HG02623 (cell line): ENCODE measurements at regions not wholly inside any gene's neighbourhood (a gene's known extent, or its start where the extent isn't known, plus 50 kb on each side); places are given as distances from the start of the nearest gene placed in this dataset.
"Not testable (repeated sequence)": the region's sequence is repeated elsewhere in the genome, so short reads cannot be mapped to it uniquely, and the experiment has no call there.

ENCODE experiments used
- ATAC-seq: cut with Tn5 transposase; IDR thresholded peaks from one replicate; pipeline ENCODE4 v1.9.1; 2021; ENCODE audit warnings: moderate library complexity; ENCODE audit not compliant: unreplicated experiment

- ATAC-seq = no peak
These were observed 446.3 kb upstream of the SLC35B3 start for GRCh38 chr6:8881663-8882062.

DNA sequence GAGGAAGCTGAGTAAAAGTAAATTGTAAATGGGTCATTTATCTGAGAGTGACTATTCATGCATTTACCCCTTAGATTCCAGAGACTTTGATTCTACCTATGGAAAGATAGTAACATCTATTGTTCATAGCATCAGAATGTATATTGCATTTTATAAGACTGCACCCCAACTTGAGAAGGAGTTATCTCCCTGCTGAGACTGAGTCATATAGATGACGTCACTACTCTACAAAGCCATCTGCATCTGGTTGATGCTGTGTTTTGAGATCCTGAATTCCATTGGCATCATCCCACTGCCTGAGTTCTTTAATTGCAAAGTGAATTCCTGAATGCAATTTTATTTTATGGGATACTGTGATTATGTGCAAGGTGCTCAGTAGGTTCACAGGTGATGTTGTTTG lies 444.0 kb upstream of the SLC35B3 start:
- no peak for ATAC-seq

- no peak for ATAC-seq
These were observed 440.6 kb upstream of the SLC35B3 start for GRCh38 chr6:8875986-8876385.

- no peak for ATAC-seq
These were observed 437.2 kb upstream of the SLC35B3 start for GRCh38 chr6:8872589-8872988.

- ATAC-seq = no peak
These were observed 430.1 kb upstream of the SLC35B3 start for GRCh38 chr6:8865451-8865850.

DNA sequence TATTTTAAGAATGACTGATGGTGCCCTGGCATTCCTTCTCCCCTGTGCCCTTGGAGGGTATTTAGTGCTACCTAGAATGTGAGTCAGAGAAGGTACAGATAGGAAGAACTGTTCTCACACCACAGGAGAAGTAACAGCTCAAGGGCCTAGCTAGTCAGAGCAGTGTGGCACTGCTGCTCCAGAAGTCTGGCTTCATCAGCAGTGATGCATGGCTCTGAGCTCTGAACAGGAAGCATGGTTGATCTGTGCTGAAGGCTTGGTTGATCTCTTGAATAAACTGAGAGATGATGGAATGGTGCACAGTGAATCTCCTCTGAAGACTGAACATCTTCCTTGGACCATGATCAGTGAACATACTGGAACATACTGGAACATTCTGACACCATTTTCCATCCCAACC lies 425.3 kb upstream of the SLC35B3 start:
- no peak for ATAC-seq

DNA sequence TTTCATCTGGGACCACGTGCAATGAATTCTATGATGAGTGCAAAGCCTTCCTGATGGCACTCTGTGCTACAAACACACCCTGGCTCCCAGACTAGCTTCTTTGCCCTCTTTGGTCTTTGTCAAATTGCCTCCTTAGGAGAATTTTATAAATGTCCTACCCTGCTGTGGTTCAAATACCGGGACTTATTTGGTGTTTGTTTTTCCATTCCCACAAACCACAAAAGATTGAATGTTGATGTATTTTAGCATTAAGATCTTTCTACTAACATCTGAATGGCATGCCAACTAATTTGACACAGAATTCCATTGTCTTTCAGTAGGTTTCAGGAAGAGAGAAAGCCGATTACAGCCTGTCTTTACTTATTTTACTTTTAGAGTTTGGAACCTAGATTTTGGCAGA lies 424.2 kb upstream of the SLC35B3 start:
- no peak for ATAC-seq

DNA sequence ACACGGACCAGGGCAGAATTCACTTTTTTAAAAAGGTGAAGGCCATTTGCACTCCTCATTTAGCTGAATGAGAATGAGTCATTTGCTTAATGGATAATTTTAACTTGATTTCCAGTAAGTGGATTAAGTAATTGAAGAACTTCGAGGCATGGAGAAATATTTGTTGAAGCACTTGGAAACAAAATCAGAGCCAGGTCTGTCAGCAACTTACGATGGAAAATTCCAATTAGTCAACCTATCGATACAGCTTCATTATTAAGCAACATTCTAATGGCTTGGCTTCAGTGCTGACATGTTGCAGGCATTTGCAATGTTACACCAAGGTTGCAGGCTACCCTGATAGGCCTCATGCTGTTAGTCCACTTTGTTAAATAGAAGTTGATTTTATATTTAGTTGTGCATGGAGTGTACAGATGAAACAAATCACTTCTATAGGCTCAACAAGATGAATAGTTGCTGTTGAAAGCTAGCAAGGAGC lies 423.5 kb upstream of the SLC35B3 start:
- no peak for ATAC-seq

- no peak for ATAC-seq
These were observed 421.8 kb upstream of the SLC35B3 start for GRCh38 chr6:8857160-8857559.

- no peak for ATAC-seq
These were observed 420.1 kb upstream of the SLC35B3 start for GRCh38 chr6:8855411-8855810.

DNA sequence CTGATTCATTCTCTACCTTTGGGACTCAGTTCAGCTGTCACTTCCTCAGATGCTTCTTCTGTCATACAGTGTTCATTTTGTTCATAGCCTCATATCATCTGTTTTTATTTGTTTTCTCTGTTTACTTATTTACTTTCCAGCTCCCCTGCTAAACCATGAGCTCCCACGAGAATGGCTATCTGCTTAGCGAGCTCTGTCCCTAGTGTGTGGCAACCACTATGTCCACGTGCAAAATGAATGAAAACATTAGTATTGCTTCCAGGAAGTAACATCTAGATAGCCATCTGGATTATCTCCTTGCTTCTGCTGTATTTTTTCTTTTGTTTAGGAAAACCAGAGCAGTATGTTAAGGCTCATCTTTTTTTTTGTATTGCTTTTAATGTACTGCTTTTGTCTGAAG lies 417.0 kb upstream of the SLC35B3 start:
- no peak for ATAC-seq

- not testable (repeated sequence) for ATAC-seq
These were observed 411.3 kb upstream of the SLC35B3 start for GRCh38 chr6:8846680-8847079.

GRCh38 chr6:8845690-8846089 lies 410.3 kb upstream of the SLC35B3 start:
- ATAC-seq = no peak

DNA sequence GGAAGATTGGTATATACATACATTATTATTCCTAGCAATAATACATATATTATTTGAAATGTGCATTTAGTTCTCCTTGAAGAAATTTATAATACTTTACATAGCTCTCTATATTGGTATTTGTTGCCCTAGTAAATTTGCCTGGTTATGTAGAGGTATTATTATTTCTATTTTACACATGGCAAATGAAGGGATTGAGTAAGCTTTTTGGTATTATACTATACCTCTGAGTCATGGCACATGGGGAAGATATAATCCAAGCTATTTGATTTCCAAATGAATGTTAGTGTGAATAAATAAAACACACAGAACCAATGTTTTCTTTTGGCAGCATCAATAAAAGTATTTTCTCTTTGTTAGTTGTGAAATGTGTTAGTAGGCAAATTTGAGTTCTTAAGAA lies 409.6 kb upstream of the SLC35B3 start:
- ATAC-seq = no peak

- no peak for ATAC-seq
These were observed 404.3 kb upstream of the SLC35B3 start for GRCh38 chr6:8839626-8840025.

GRCh38 chr6:8837343-8837742 lies 402.0 kb upstream of the SLC35B3 start:
- ATAC-seq = no peak

DNA sequence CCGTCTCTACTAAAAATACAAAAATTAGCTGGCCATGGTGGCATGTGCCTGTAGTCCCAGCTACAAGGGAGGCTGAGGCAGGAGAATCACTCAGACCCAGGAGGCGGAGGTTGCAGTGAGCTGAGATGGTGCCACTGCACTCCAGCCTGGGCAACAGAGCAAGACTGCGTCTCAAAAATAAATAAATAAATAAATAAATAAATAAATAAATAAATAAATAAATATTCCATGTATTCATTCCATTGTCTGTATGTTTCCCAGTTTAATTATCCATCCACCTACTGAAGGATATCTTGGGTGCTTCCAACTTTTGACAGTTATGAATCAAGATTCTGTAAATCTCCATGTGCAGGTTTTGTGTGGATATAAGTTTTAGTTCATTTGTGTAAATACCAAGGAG lies 397.4 kb upstream of the SLC35B3 start:
- ATAC-seq = not testable (repeated sequence)

GRCh38 chr6:8831366-8832152 lies 396.2 kb upstream of the SLC35B3 start:
- ATAC-seq = no peak

- no peak for ATAC-seq
These were observed 395.4 kb upstream of the SLC35B3 start for GRCh38 chr6:8830794-8831193.

- ATAC-seq = no peak
These were observed 394.5 kb upstream of the SLC35B3 start for GRCh38 chr6:8829796-8830195.

DNA sequence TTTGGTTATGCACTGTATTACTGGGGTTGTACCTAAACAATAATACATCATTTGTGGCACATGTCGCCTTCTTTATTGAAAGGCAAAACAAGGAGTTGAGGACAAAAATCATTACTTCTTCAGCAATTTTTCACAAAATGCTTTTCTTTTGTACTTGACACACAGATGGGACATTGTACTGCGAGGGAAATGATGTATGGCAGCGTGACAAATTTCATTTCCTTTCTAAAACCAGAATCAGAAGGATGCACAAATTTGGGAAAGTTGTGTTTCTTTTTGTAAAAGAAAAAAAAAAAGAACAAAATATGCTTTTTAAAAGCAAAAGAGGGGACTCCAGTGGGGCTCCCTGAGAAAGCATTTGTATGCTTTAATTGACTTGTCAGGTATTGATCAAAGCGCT lies 394.0 kb upstream of the SLC35B3 start:
- ATAC-seq = no peak

GRCh38 chr6:8828376-8828775 lies 393.0 kb upstream of the SLC35B3 start:
- no peak for ATAC-seq

DNA sequence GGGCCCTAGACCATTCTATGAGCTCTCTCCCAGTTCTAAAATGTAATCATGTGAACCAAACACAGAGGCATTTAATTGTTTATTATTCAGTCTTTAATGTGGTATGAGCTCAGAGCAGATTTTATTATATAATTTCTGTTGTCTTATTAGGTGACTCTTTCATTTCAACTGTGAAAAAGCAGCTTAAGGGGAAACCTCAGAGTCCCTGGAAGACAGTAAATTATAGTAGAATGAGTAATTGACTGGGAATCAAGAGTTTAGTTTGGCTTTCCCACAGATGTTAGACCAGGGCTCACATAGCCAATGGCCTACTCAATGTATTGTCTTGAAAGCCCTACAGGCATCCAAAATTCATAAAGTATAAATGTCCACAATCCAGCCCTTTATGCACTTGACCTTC lies 390.4 kb upstream of the SLC35B3 start:
- ATAC-seq = no peak
